K562 (cell line): ENCODE measurements at regions not wholly inside any gene's neighbourhood (a gene's known extent, or its start where the extent isn't known, plus 50 kb on each side); places are given as distances from the start of the nearest gene placed in this dataset.
"Not testable (repeated sequence)": the region's sequence is repeated elsewhere in the genome, so short reads cannot be mapped to it uniquely, and the experiment has no call there.

Experiments
- ATAC-seq: fragments of 200-7000 bp; cut with Tn5 transposase; 3 replicates; pipeline ENCODE4 v1.9.1; 2020; ENCODE audit warnings: moderate library complexity
- BruUV-seq: library from RNA; stranded (reverse); fragments of 400-500 nt; replicated peaks from 2 replicates; lab custom pipeline; 2021; lab: Mats Ljungman, UMichigan
- CTCF ChIA-PET: fragments of 300-600 bp; formaldehyde crosslinking; extraction: SDS; loops from one replicate; lab custom pipeline; 2021; ENCODE audit warnings: low intra/inter-chr PET ratio; lab: Yijun Ruan, JAX
- POLR2A ChIA-PET: fragments of 300-600, 350-650 bp; sonication (Branson Sonifier 250); formaldehyde crosslinking; extraction: SDS; loops from one replicate; lab custom pipeline; 2021; ENCODE audit warnings: antibody characterized with exemption, inconsistent platforms; lab: Yijun Ruan, JAX
- DNase-seq, 4 experiments: peaks; one replicate each; pipeline versions ENCODE4 v3.0.0 to v3.0.0-alpha.2; 2011 to 2018; ENCODE audit warnings: low spot score in 3 of 4, mixed read lengths in 3 of 4; ENCODE audit errors: extremely low read depth in 1 of 4
- FAIRE-seq: peaks from 2 replicates; lab custom pipeline; 2011; peaks lifted over from hg19 to GRCh38; lab: Jason Lieb, UNC
- H2AFZ ChIP-seq: 2 replicates; pipeline ENCODE4 v1.6.0; 2011; ENCODE audit warnings: low read depth, low read length, control low read depth, inconsistent platforms
- H3K27ac ChIP-seq: fragments of 200-600 bp; 3 replicates; pipeline ENCODE4 v1.8.0; 2011; ENCODE audit warnings: low read depth, mild to moderate bottlenecking, control low read depth, inconsistent platforms, low read length, moderate library complexity, mixed read lengths; ENCODE audit errors: extremely low read depth
- H3K27me3 ChIP-seq, 2 experiments: fragments of 300-600 bp in 1 of 2; 2 replicates in 1 of 2; 3 replicates in 1 of 2; pipeline versions ENCODE4 v1.6.0 to v1.8.0; 2011; ENCODE audit warnings: inconsistent platforms in 2 of 2, low read length in 2 of 2, mild to moderate bottlenecking in 1 of 2, mixed read lengths in 1 of 2, moderate library complexity in 1 of 2; ENCODE audit not compliant: control insufficient read depth in 2 of 2, insufficient read depth in 2 of 2
- H3K36me3 ChIP-seq: fragments of 300-600 bp; 3 replicates; pipeline ENCODE4 v1.8.0; 2011; ENCODE audit warnings: mild to moderate bottlenecking, low read length, inconsistent platforms; ENCODE audit not compliant: control insufficient read depth, insufficient read depth
- H3K4me1 ChIP-seq, 2 experiments: fragments of 200-600 bp in 1 of 2; replicated peaks in 1 of 2; 2 replicates in 1 of 2; 3 replicates in 1 of 2; pipeline versions ENCODE4 v1.5.1 to v1.8.0; 2011; ENCODE audit warnings: inconsistent platforms in 2 of 2, low read length in 2 of 2, mild to moderate bottlenecking in 1 of 2, mixed read lengths in 1 of 2, moderate library complexity in 1 of 2; ENCODE audit not compliant: control insufficient read depth in 2 of 2, insufficient read depth in 2 of 2
- H3K4me2 ChIP-seq: 2 replicates; pipeline ENCODE4 v1.6.1; 2011; ENCODE audit warnings: low read length, control low read depth, inconsistent platforms, mixed read lengths; ENCODE audit not compliant: insufficient read depth
- H3K4me3 ChIP-seq: fragments of 200-600 bp; sonication (generic), shearing (Covaris generic); 2 replicates; pipeline ENCODE4 v1.5.1; 2016; ENCODE audit warnings: control low read depth, inconsistent platforms
- H3K79me2 ChIP-seq: fragments of 200-600 bp; 3 replicates; pipeline ENCODE4 v1.8.0; 2011; ENCODE audit warnings: low read length, inconsistent platforms; ENCODE audit not compliant: control insufficient read depth, insufficient read depth
- H3K9ac ChIP-seq, 2 experiments: 2 replicates each; pipeline versions ENCODE4 v1.6.0 to v1.6.1; 2011; ENCODE audit warnings: low read depth in 2 of 2, low read length in 2 of 2, control low read depth in 1 of 2, inconsistent platforms in 1 of 2, mild to moderate bottlenecking in 1 of 2, mixed read lengths in 1 of 2; ENCODE audit not compliant: insufficient read depth in 1 of 2
- H3K9me1 ChIP-seq: one replicate; pipeline ENCODE4 v1.6.0; 2011; ENCODE audit warnings: inconsistent platforms, mild to moderate bottlenecking, low read length, moderate library complexity; ENCODE audit not compliant: control insufficient read depth, insufficient read depth
- H3K9me3 ChIP-seq: replicated peaks from 2 replicates; pipeline ENCODE4 v1.5.1; 2011; ENCODE audit warnings: low read depth, low read length, inconsistent platforms; ENCODE audit not compliant: control insufficient read depth, insufficient read depth
- H4K20me1 ChIP-seq: replicated peaks from 2 replicates; pipeline ENCODE4 v1.6.1; 2011; ENCODE audit warnings: low read length, inconsistent platforms, mixed read lengths; ENCODE audit not compliant: control insufficient read depth, insufficient read depth
- DACH1 ChIP-seq: fragments of 450-650 bp; IDR thresholded peaks from 2 replicates; pipeline ENCODE4 v1.6.1; 2018; ENCODE audit not compliant: partially characterized antibody
- E2F3 ChIP-seq: fragments of 250-450 bp; sonication (Bioruptor Pico); IDR thresholded peaks from 2 replicates; pipeline ENCODE4 v1.4.0; 2020; ENCODE audit warnings: mild to moderate bottlenecking
- E2F5 ChIP-seq: sonication (generic); formaldehyde crosslinking; IDR thresholded peaks from 2 replicates; pipeline ENCODE4 v1.8.0; 2022; ENCODE audit warnings: mild to moderate bottlenecking, missing genetic modification reagents
- HMGXB4 ChIP-seq: sonication (generic); formaldehyde crosslinking; IDR thresholded peaks from 2 replicates; pipeline ENCODE4 v1.8.1; 2023; ENCODE audit warnings: mild to moderate bottlenecking, missing genetic modification reagents
- MCM7 ChIP-seq, 2 experiments: fragments of 450-650 bp; IDR thresholded peaks; 2 replicates each; pipeline ENCODE4 v1.6.1; 2016 to 2018
- MEF2A ChIP-seq: IDR thresholded peaks from 2 replicates; pipeline ENCODE4 v1.6.1; 2011; ENCODE audit warnings: low read depth, mild to moderate bottlenecking, low read length, moderate library complexity; ENCODE audit not compliant: control insufficient read depth
- PATZ1 ChIP-seq: fragments of 250-450 bp; sonication (Bioruptor Pico); IDR thresholded peaks from 2 replicates; pipeline ENCODE4 v1.5.0; 2020; ENCODE audit warnings: mild to moderate bottlenecking, borderline replicate concordance
- PTTG1 ChIP-seq: fragments of 450-650 bp; IDR thresholded peaks from 2 replicates; pipeline ENCODE4 v1.6.1; 2016; ENCODE audit warnings: low read depth, mild to moderate bottlenecking, missing genetic modification characterization, missing compliant biosample characterization
- ZC3H8 ChIP-seq: fragments of 450-650 bp; IDR thresholded peaks from 2 replicates; pipeline ENCODE4 v1.6.1; 2017
- ZEB2 ChIP-seq: fragments of 450-650 bp; IDR thresholded peaks from 2 replicates; pipeline ENCODE4 v1.6.1; 2016
- ZNF124 ChIP-seq: sonication (generic); formaldehyde crosslinking; IDR thresholded peaks from 2 replicates; pipeline ENCODE4 v1.8.1; 2022; ENCODE audit warnings: missing genetic modification reagents
- ZNF134 ChIP-seq: fragments of 250-450 bp; sonication (Bioruptor Pico); conservative IDR thresholded peaks from 2 replicates; pipeline ENCODE4 v1.4.0; 2020
- ZNF23 ChIP-seq: fragments of 250-450 bp; sonication (Bioruptor Pico); IDR thresholded peaks from 2 replicates; pipeline ENCODE4 v1.4.0; 2020; ENCODE audit warnings: mild to moderate bottlenecking
- ZNF507 ChIP-seq: conservative IDR thresholded peaks from 2 replicates; pipeline ENCODE4 v1.6.1; 2017; ENCODE audit warnings: missing genetic modification characterization, missing compliant biosample characterization
- WGBS: fragments of 100-300 bp; shearing (Covaris generic); methylation state at CpG from one replicate; pipeline ENCODE4 v1.1.6; 2016; ENCODE audit warnings: low coverage, mixed read lengths; ENCODE audit not compliant: insufficient coverage; ENCODE audit errors: missing lambda C conversion rate; 5-methylcytosine and 5-hydroxymethylcytosine counted together
- in situ Hi-C: fragments of 300-500 bp; cut with MboI; formaldehyde crosslinking; loops from 4 replicates; pipeline ENCODE4 v1.15.0; 2018; ENCODE audit warnings: inconsistent platforms, mixed read lengths
- intact Hi-C: fragments of 100-400 bp; cut with micrococcal nuclease; formaldehyde crosslinking; loops from 2 replicates; pipeline ENCODE4 v1.14.2; 2022

GRCh38 chr5:29451004-29451403 lies 1742.5 kb upstream of the CDH6 start:
- POLR2A ChIA-PET, FAIRE-seq, H2AFZ ChIP-seq, H3K9me1 ChIP-seq, H3K4me2 ChIP-seq, H3K79me2 ChIP-seq, intact Hi-C loops, H3K9ac ChIP-seq, H3K4me1 ChIP-seq, BruUV-seq, H3K36me3 ChIP-seq, H3K27ac ChIP-seq, ATAC-seq, CTCF ChIA-PET, H3K9me3 ChIP-seq, in situ Hi-C loops, H3K4me3 ChIP-seq, DNase-seq, H4K20me1 ChIP-seq, H3K27me3 ChIP-seq: not testable (repeated sequence)
- peak in 1 of 2 experiments; percentile 93; a peak in 1 of 4 replicates for TF ChIP-seq MCM7 (IDR thresholded peaks at IDR 0.05)
- TF ChIP-seq DACH1 = peak; percentile 85
- 50% methylated on average over 1 of the region's 1 CpG for WGBS

- Histone ChIP-seq H3K9ac (no peak overlapping the region), H3K36me3 (no peaks in the 10 kb centered on the region), H3K4me1 (no peaks in the 10 kb centered on the region), H3K9me1 (no peaks in the 10 kb centered on the region), H3K4me2 (no peak overlapping the region), H4K20me1 (no peaks in the 10 kb centered on the region), H3K4me3 (no peak overlapping the region), H3K79me2 (no peaks in the 10 kb centered on the region), H3K27ac (no peak overlapping the region), H3K27me3 (no peaks in the 10 kb centered on the region), H3K9me3 (no peaks in the 10 kb centered on the region), H2AFZ (no peak overlapping the region)
- intact Hi-C loops (no loop called here), in situ Hi-C loops (no loop called here)
- ATAC-seq (no peak), DNase-seq (no peak), FAIRE-seq (no peak)
- POLR2A ChIA-PET = no interaction called here
- CTCF ChIA-PET = no interaction called here
- BruUV-seq = no TSS peak
- no peak for TF ChIP-seq HMGXB4 (CRISPR knock-in tag)
- no peak for TF ChIP-seq MEF2A
- TF ChIP-seq ZNF23 (CRISPR knock-in tag) = no peak
- no peak for TF ChIP-seq E2F5 (CRISPR knock-in tag)
- no peak for TF ChIP-seq E2F3 (CRISPR knock-in tag)
- TF ChIP-seq ZEB2 = no peak
- TF ChIP-seq PATZ1 (CRISPR knock-in tag) = no peak
- no peak for TF ChIP-seq PTTG1 (tag)
- no peak for TF ChIP-seq ZNF507 (tag)
- no peak for TF ChIP-seq ZNF124 (CRISPR knock-in tag)
- TF ChIP-seq ZC3H8 = no peak
- TF ChIP-seq ZNF134 (CRISPR knock-in tag) = no peak
These were observed 1778.8 kb upstream of the CDH6 start for GRCh38 chr5:29414681-29415080.
